ENCODE measurements at regions not wholly inside any gene's neighbourhood (a gene's known extent, or its start where the extent isn't known, plus 50 kb on each side); places are given as distances from the start of the nearest gene placed in this dataset.

- Histone ChIP-seq H3K27me3 (no peaks in the 10 kb centered on the region), H3K4me3 (no peak overlapping the region), H3K9me3 (no peaks in the 10 kb centered on the region), H3K4me1 (no peaks in the 10 kb centered on the region), H3K27ac (no peak overlapping the region), H3K36me3 (no peaks in the 10 kb centered on the region)
- no peak for TF ChIP-seq CTCF (IDR thresholded peaks at IDR 0.05)
- DNase-seq (ENCODE audit: low spot score), result no peak
Observed at GRCh38 chr5:163024936-163025335, 412.5 kb upstream of the CCNG1 start.

GRCh38 chr5:163033656-163034055 is 403.7 kb upstream of the CCNG1 start:
- no peaks in the 10 kb centered on the region for H3K9me3 ChIP-seq
- TF ChIP-seq CTCF (IDR thresholded peaks at IDR 0.05), result no peak
- H3K27ac ChIP-seq, result no peak overlapping the region
- no peak for DNase-seq (ENCODE audit: low spot score)
- no peaks in the 10 kb centered on the region for H3K36me3 ChIP-seq
- H3K4me3 ChIP-seq, result no peak overlapping the region
- H3K4me1 ChIP-seq, result no peaks in the 10 kb centered on the region
- H3K27me3 ChIP-seq, result no peaks in the 10 kb centered on the region

- TF ChIP-seq CTCF (IDR thresholded peaks at IDR 0.05), result no peak
- H3K27ac ChIP-seq, result no peak overlapping the region
- no peaks in the 10 kb centered on the region for H3K27me3 ChIP-seq
- peaks cover 0 to 4% of the 10 kb centered on the region in 2 donors for H3K9me3 ChIP-seq
- no peak overlapping the region for H3K4me3 ChIP-seq
- no peaks in the 10 kb centered on the region for H3K36me3 ChIP-seq
- no peaks in the 10 kb centered on the region for H3K4me1 ChIP-seq
- no peak for DNase-seq (ENCODE audit: low spot score)
Observed at GRCh38 chr5:163041254-163041653, 396.1 kb upstream of the CCNG1 start.

DNA sequence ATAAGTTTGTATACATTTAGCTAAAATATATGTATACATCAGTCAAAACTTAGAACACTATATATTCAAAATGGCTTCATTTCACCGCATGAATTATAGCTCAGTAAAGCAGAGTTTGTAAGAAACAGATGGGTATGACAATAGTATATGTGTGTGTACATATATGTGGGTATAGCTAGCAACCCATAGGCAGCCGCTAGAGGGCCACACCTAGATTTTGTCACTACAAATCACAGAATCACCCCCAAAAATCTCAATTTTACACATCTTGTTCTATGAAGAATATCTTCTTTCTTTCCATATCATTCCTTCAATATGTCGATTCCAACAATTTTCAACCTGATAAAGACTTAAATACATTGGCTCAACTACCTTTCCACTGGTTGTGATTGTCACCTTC is 357.8 kb upstream of the CCNG1 start:
- no peak for TF ChIP-seq CTCF (IDR thresholded peaks at IDR 0.05)
- Histone ChIP-seq H3K9me3 (peaks cover 0 to 6% of the 10 kb centered on the region in 2 donors), H3K4me3 (no peak overlapping the region), H3K27me3 (no peaks in the 10 kb centered on the region), H3K27ac (no peak overlapping the region), H3K4me1 (no peaks in the 10 kb centered on the region), H3K36me3 (no peaks in the 10 kb centered on the region)
- DNase-seq (ENCODE audit: low spot score), result no peak

DNA sequence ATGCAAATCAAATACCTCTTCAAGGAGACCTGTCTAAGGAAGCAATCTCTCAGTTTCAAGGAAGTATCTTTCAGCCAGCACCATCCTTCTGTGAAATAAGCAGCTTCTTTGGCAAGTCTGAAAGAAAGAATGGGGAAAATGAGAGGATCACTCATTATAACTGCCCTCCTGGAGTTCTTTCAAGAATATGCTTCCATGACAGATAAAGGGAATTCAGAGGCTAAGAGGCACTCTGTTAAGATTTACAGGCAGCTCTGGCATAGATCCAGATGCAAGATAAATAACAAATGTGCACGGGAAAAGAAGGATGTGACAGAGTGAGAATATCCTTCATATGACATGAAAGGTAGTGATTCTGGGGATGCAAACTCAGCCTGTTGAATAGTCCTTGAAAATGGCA is 348.2 kb upstream of the CCNG1 start:
- Histone ChIP-seq H3K27me3 (no peaks in the 10 kb centered on the region), H3K27ac (no peak overlapping the region), H3K36me3 (no peaks in the 10 kb centered on the region), H3K4me1 (no peaks in the 10 kb centered on the region), H3K9me3 (no peaks in the 10 kb centered on the region), H3K4me3 (no peak overlapping the region)
- no peak for DNase-seq (ENCODE audit: low spot score)
- no peak for TF ChIP-seq CTCF (IDR thresholded peaks at IDR 0.05)

DNA sequence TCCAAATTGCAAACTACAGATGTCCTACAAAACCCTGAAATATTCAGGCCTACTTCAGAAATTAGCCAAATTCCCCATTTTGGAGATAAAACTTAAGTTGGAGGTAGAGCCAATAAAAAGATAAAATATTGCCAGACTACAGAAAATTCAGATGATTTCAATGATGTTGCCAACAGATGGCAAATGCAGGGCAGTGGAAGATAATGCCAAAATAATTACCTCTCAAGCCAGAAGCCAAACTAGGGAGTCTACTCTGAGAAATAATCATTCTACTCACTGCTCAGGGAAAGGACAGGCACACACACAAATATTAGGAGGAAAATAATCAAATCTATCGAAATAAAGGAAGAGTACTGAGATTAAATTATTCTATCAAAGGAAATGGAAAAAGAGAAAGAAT is 347.5 kb upstream of the CCNG1 start:
- H3K36me3 ChIP-seq, result no peaks in the 10 kb centered on the region
- no peak overlapping the region for H3K4me3 ChIP-seq
- H3K27me3 ChIP-seq, result no peaks in the 10 kb centered on the region
- no peaks in the 10 kb centered on the region for H3K9me3 ChIP-seq
- no peak for TF ChIP-seq CTCF (IDR thresholded peaks at IDR 0.05)
- DNase-seq (ENCODE audit: low spot score), result no peak
- H3K27ac ChIP-seq, result no peak overlapping the region
- no peaks in the 10 kb centered on the region for H3K4me1 ChIP-seq
